ENCODE measurements at regions not wholly inside any gene's neighbourhood (a gene's known extent, or its start where the extent isn't known, plus 50 kb on each side); places are given as distances from the start of the nearest gene placed in this dataset.

- TF ChIP-seq CTCF (IDR thresholded peaks at IDR 0.05) (no peak), POLR2A (IDR thresholded peaks at IDR 0.05) (no peak)
Observed at GRCh38 chr6:112749673-112750072, 402.5 kb downstream of the RFPL4B start.

Measured in esophagus squamous epithelium (tissue), 4 donors.